ENCODE measurements at regions not wholly inside any gene's neighbourhood (a gene's known extent, or its start where the extent isn't known, plus 50 kb on each side); places are given as distances from the start of the nearest gene placed in this dataset.

DNA sequence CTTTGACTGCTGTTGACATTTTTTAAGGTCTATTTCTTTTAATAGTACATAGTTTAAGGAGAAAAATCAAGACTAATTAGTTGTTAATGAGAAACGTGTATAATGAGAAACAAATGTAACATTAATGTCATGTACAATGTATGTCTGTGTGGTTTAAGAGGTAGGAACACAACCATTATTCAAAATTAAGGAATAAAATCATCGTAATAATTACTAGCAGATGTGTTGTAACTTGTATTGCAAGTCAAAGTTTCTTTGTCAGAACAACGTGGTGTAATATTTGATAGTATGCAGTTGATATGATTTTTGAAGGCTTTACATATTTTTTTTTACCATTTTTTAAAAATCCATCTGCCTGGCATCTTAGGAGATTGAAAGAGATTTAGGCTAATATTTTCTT is 120.2 kb upstream of the ARRDC3 start:
- no peak for TF ChIP-seq GATA2 (IDR thresholded peaks at IDR 0.05; ENCODE audit: insufficient read depth, insufficient read length, low read depth, low read length)
- TF ChIP-seq, protein P1, sequence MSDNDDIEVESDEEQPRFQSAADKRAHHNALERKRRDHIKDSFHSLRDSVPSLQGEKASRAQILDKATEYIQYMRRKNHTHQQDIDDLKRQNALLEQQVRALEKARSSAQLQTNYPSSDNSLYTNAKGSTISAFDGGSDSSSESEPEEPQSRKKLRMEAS (IDR thresholded peaks at IDR 0.05; ENCODE audit: insufficient read depth, insufficient read length) = no peak
- CTCF ChIA-PET = no interaction called here
- H3K9ac ChIP-seq (replicated peaks; ENCODE audit: extremely low read depth, insufficient read depth, low read length) = no peak overlapping the region
- dilution Hi-C loops (cut with MboI; ENCODE audit: extremely low pct_ligation_motif_present, low sequenced_read_pairs) (no loop called here), intact Hi-C loops (cut with micrococcal nuclease) (loop anchor here (5.0 to 10.0 kb wide), 3 partner anchors 139 to 801 kb away; no protein-coding TSS in a partner anchor)
- FAIRE-seq (no peak), DNase-seq (ENCODE audit: low read depth, low spot score) (no peak)
- no peaks in the 10 kb centered on the region for H3K79me2 ChIP-seq (ENCODE audit: control insufficient read depth, insufficient read depth, low read length)
- H3K36me3 ChIP-seq (ENCODE audit: control insufficient read depth in 2 of 2, extremely low read depth in 1 of 2, insufficient read depth in 2 of 2, low read length in 2 of 2) = no peaks in the 10 kb centered on the region
- H3K9me3 ChIP-seq (replicated peaks; ENCODE audit: control insufficient read depth, insufficient read depth, low read length) = no peaks in the 10 kb centered on the region
- POLR2A ChIA-PET = no interaction called here
- no peak overlapping the region for H3K4me2 ChIP-seq (ENCODE audit: insufficient read depth, low read length)
- no peak overlapping the region for H3K4me3 ChIP-seq (replicated peaks in 1 of 3; ENCODE audit: insufficient read depth in 1 of 3, low read depth in 1 of 3, low read length in 3 of 3)
- H4K20me1 ChIP-seq (replicated peaks; ENCODE audit: control insufficient read depth, extremely low read depth, insufficient read depth, low read length) = no peaks in the 10 kb centered on the region
- BruUV-seq (replicated peaks) = no TSS peak
- no peaks in the 10 kb centered on the region for H3K9me1 ChIP-seq (replicated peaks; ENCODE audit: control insufficient read depth, extremely low read depth, insufficient read depth, low read length)
- no peaks in the 10 kb centered on the region for H3K27me3 ChIP-seq (ENCODE audit: control insufficient read depth in 2 of 2, insufficient read depth in 2 of 2, low read length in 2 of 2)
- no peak overlapping the region for H2AFZ ChIP-seq (ENCODE audit: low read depth, low read length)
- H3K4me1 ChIP-seq (ENCODE audit: control insufficient read depth, extremely low read depth, insufficient read depth, low read length) = no peaks in the 10 kb centered on the region
- no peak overlapping the region for H3K27ac ChIP-seq (ENCODE audit: insufficient read depth, low read depth, low read length)

DNA sequence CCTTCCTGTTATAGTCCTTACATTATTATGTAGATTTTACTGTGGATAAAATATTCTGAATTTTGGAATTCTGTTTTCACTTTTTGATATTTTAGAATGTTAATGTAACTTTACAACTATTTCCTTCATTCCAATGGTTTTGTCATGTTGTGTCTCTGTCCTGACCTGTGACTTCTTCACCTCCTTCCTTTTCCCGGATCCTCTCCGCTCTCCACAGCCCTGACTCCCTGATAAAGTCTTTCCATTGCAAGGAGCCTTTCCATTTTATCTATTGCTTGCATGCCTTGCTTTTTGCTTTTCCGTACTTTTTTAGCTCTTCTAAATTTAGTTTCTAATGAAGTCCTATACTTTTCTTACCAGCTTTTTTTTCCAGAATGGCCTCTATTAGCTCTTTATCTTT is 117.6 kb upstream of the ARRDC3 start:
- no peak for DNase-seq (ENCODE audit: low read depth, low spot score)
- no peaks in the 10 kb centered on the region for H4K20me1 ChIP-seq (replicated peaks; ENCODE audit: control insufficient read depth, extremely low read depth, insufficient read depth, low read length)
- intact Hi-C loops (cut with micrococcal nuclease) = loop anchor here (5.0 to 10.0 kb wide), 3 partner anchors 142 to 804 kb away; no protein-coding TSS in a partner anchor
- TF ChIP-seq POLR2AphosphoS5 (IDR thresholded peaks at IDR 0.05; ENCODE audit: insufficient read depth, low read depth, low read length) (no peak), JUN (IDR thresholded peaks at IDR 0.05; ENCODE audit: borderline replicate concordance, insufficient read depth, insufficient read length, low read depth) (no peak), GATA2 (IDR thresholded peaks at IDR 0.05; ENCODE audit: insufficient read depth, insufficient read length, low read depth, low read length) (no peak), POLR2A (IDR thresholded peaks at IDR 0.05; ENCODE audit: low read depth, low read length) (no peak), MYC (IDR thresholded peaks at IDR 0.05; ENCODE audit: low read depth, low read length) (no peak), EZH2 (IDR thresholded peaks at IDR 0.05; ENCODE audit: borderline replicate concordance, low read depth, low read length, severe bottlenecking) (no peak), FOS (IDR thresholded peaks at IDR 0.05; ENCODE audit: borderline replicate concordance, insufficient read depth, low read length) (no peak)
- TF ChIP-seq, protein P2, sequence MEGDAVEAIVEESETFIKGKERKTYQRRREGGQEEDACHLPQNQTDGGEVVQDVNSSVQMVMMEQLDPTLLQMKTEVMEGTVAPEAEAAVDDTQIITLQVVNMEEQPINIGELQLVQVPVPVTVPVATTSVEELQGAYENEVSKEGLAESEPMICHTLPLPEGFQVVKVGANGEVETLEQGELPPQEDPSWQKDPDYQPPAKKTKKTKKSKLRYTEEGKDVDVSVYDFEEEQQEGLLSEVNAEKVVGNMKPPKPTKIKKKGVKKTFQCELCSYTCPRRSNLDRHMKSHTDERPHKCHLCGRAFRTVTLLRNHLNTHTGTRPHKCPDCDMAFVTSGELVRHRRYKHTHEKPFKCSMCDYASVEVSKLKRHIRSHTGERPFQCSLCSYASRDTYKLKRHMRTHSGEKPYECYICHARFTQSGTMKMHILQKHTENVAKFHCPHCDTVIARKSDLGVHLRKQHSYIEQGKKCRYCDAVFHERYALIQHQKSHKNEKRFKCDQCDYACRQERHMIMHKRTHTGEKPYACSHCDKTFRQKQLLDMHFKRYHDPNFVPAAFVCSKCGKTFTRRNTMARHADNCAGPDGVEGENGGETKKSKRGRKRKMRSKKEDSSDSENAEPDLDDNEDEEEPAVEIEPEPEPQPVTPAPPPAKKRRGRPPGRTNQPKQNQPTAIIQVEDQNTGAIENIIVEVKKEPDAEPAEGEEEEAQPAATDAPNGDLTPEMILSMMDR (IDR thresholded peaks at IDR 0.05; ENCODE audit: extremely low read depth in 1 of 2, insufficient read depth in 1 of 2, low read depth in 1 of 2, low read length in 2 of 2) = no peak
- TF ChIP-seq, protein P1 (IDR thresholded peaks at IDR 0.05; ENCODE audit: insufficient read depth, insufficient read length) = no peak
- no peak overlapping the region for H3K4me2 ChIP-seq (ENCODE audit: insufficient read depth, low read length)
- FAIRE-seq = no peak
- H3K27me3 ChIP-seq (ENCODE audit: control insufficient read depth in 2 of 2, insufficient read depth in 2 of 2, low read length in 2 of 2) = peaks cover 0 to 3% of the 10 kb centered on the region in 2 experiments
- CTCF ChIA-PET = interaction anchor here (0.7 kb wide), 1 partner anchor 142 kb away, joined by 3 read pairs; no protein-coding TSS in a partner anchor
- H3K4me3 ChIP-seq (replicated peaks in 1 of 3; ENCODE audit: insufficient read depth in 1 of 3, low read depth in 1 of 3, low read length in 3 of 3) = no peak overlapping the region
- H3K9ac ChIP-seq (replicated peaks; ENCODE audit: extremely low read depth, insufficient read depth, low read length) = no peak overlapping the region
- dilution Hi-C loops (cut with MboI; ENCODE audit: extremely low pct_ligation_motif_present, low sequenced_read_pairs) = no loop called here
- no peaks in the 10 kb centered on the region for H3K9me3 ChIP-seq (replicated peaks; ENCODE audit: control insufficient read depth, insufficient read depth, low read length)
- no peaks in the 10 kb centered on the region for H3K79me2 ChIP-seq (ENCODE audit: control insufficient read depth, insufficient read depth, low read length)
- H2AFZ ChIP-seq (ENCODE audit: low read depth, low read length) = no peak overlapping the region
- no peaks in the 10 kb centered on the region for H3K4me1 ChIP-seq (ENCODE audit: control insufficient read depth, extremely low read depth, insufficient read depth, low read length)
- no TSS peak for BruUV-seq (replicated peaks)
- POLR2A ChIA-PET = no interaction called here
- no peaks in the 10 kb centered on the region for H3K36me3 ChIP-seq (ENCODE audit: control insufficient read depth in 2 of 2, extremely low read depth in 1 of 2, insufficient read depth in 2 of 2, low read length in 2 of 2)
- H3K9me1 ChIP-seq (replicated peaks; ENCODE audit: control insufficient read depth, extremely low read depth, insufficient read depth, low read length) = no peaks in the 10 kb centered on the region
- H3K27ac ChIP-seq (ENCODE audit: insufficient read depth, low read depth, low read length) = no peak overlapping the region

Data from endothelial cell of umbilical vein (primary cell).